OCI-LY1 (cell line): ENCODE measurements at regions not wholly inside any gene's neighbourhood (a gene's known extent, or its start where the extent isn't known, plus 50 kb on each side); places are given as distances from the start of the nearest gene placed in this dataset.

Experiments used
- EZH2 ChIP-seq: fragments of 200-600 bp; sonication (generic), shearing (Covaris generic); IDR thresholded peaks from 2 replicates; pipeline ENCODE4 v1.8.0; 2017; ENCODE audit warnings: borderline replicate concordance, mixed run types, mild to moderate bottlenecking, antibody characterized with exemption, low read length, moderate library complexity, mixed read lengths
- TF ChIP-seq, protein P1 (sequence below): fragments of 200-600 bp; sonication (generic), shearing (Covaris generic); IDR thresholded peaks from 2 replicates; pipeline ENCODE4 v1.5.1; 2017; ENCODE audit warnings: mild to moderate bottlenecking, antibody characterized with exemption, low read length, moderate library complexity, mixed read lengths

DNA sequence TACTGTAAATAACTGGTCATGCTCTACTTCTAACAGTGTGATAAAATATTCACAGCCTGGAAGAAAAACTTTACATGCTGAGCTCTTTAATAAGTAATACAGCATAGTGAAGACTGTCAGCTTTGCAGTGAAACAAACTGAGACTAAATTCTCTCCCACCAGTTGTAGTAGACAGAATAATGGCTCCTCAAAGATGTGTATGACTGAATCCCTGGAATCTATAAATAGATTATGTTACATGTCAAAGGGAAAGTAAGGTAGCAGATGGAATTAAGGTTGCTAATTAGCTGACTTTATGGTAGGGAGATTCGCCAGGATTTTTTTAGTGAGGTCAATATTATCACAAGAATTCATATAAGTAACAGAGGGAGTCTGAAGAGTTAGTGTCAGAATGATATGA lies 609.5 kb upstream of the VRK2 start:
- TF ChIP-seq, protein P1, sequence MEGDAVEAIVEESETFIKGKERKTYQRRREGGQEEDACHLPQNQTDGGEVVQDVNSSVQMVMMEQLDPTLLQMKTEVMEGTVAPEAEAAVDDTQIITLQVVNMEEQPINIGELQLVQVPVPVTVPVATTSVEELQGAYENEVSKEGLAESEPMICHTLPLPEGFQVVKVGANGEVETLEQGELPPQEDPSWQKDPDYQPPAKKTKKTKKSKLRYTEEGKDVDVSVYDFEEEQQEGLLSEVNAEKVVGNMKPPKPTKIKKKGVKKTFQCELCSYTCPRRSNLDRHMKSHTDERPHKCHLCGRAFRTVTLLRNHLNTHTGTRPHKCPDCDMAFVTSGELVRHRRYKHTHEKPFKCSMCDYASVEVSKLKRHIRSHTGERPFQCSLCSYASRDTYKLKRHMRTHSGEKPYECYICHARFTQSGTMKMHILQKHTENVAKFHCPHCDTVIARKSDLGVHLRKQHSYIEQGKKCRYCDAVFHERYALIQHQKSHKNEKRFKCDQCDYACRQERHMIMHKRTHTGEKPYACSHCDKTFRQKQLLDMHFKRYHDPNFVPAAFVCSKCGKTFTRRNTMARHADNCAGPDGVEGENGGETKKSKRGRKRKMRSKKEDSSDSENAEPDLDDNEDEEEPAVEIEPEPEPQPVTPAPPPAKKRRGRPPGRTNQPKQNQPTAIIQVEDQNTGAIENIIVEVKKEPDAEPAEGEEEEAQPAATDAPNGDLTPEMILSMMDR = no peak
- TF ChIP-seq EZH2 = no peak
